Fibroblast of skin of left quadriceps (primary cell): ENCODE measurements at regions not wholly inside any gene's neighbourhood (a gene's known extent, or its start where the extent isn't known, plus 50 kb on each side); places are given as distances from the start of the nearest gene placed in this dataset.

Source experiments
- DNase-seq, 2 experiments: peaks; one replicate each; pipeline ENCODE4 v3.0.0-alpha.2; 2013; ENCODE audit warnings: low read depth in 2 of 2

- DNase-seq: no peak
Measured at GRCh38 chr12:59046763-59047534, 126.6 kb upstream of the LRIG3 start.

- no peak for DNase-seq
Measured at GRCh38 chr12:59044791-59045190, 124.5 kb upstream of the LRIG3 start.

DNA sequence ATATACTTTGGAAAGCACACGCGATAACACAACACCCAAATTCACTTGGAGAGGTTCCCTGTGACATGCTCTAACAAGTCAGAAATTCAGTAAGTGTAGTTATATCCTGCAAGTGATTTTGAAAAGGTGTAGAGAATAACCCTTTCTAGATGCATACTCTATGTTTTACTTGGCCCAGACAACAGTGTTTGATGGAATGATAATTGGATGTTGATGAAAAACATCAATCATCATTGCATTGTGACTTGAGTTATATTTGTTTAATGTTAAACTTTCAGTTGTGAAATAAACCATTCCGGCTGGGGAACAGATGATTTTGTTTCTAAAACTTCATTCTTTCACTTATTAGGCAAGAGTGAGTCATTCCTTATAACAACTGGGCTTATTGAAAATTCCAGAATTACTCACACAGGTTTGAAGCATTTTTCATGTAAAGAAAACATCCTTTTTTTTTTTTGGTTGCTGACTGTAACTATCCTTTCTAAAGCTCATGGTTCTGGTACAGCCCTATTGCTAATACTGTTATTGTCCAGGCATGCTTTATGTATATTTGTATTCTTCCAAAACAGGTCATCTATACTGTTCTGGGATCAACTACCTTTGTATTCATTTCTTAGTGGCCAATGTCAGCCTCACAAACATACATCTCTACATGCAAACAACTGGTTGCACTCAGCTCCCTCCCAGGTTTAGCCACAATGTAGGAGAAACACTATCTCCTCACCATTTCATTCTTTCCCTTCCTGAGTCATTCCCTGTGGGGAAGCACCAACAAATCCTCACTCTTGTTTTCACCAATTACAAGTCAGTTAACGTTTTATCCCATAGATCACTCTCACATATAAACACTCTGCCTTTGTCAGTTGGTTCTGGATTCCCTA lies 121.2 kb upstream of the LRIG3 start:
- DNase-seq: peak; percentile 97

GRCh38 chr12:59040656-59041055 lies 120.4 kb upstream of the LRIG3 start:
- DNase-seq: peak; percentile 86 to 88

DNA sequence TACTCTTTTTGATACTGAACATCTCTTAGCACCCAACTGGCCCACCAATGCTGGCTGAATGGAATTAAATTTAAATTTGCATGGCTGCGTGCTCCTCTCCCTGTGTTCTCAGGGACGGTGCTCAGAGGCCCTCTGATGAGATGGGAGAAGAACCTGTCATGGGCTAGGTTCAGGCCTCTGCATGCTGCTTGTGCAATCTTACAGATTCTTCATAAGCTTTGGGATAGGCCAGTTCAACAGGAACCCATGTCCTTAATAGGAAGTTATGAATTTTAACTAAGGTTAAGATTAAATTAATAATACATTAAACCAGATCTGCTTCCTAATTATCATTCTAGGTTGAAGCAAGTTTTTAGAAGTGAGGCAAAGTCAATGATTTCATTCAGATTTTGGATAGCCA lies 119.7 kb upstream of the LRIG3 start:
- no peak for DNase-seq

DNA sequence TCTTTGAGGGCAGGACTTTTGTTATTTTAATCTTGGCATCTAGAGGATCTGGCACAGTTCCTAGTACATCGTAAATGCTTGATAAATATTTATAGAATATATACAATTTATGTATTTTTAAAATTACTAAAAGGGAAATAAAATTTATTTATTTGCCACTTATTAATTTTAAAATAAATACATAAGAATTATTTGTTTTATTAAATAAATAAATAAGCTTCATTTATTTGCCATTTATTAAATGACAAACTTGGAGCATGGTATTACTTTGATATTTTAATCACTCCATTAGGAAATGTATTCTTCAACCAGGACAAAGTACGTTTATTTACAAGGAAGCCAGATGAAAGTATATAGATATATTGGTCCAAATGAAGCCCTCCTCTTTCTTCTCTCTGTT lies 118.7 kb upstream of the LRIG3 start:
- no peak for DNase-seq

DNA sequence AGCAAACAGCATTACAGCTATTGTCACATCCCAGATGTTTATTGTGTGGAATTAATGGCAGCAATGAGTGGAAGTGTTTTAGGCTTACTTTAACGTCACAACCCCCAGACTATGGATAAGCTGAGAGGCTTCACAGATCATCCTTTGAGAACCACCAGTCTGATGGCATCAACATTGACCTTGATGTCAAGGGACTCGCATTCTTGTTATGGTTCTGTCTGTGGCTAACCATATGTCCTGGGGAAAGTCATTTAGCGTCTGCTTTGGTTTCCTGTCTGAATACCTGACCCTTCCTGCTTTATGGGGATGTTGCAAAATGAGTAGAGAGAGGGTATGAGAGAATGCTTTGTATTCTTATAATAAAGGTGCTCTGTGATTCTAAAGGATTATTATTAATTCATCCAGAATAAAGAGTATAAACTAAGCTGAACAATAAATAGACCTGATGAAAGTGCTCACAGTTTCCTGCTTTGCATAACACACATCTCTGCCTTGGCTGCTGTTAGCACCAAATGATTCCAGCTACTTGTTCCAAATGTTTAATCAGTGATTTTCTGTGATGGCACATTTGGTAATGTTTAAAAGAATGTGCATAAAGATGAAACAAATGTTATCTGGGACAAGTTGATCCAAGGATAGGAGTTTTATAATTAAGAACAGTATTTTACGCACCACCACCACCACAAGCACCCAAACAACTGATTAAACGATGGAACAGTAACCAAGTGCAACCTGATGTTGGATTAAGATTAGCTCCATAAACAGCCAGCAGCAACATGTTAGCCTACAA lies 116.9 kb upstream of the LRIG3 start:
- no peak for DNase-seq

DNA sequence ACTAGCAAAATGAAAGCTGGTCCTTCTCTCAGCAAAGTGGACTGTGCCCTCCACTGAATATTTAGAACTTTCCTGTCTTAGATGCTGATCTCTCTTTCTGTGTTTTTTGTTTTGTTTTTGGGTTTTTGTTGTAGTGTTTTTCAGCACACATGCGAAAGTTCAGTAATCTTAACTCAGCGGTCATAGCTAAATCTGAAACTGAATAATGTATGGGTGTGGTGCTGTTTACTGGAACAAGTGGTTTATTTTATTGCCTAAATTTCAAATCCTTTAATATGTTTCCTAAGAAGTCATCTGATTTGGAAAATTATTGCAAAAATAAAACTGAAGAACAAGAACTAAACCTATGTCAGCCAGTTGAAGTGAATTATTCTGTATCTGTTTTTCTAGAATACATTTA lies 116.0 kb upstream of the LRIG3 start:
- DNase-seq: no peak

- no peak for DNase-seq
Measured at GRCh38 chr12:59031313-59031712, 111.0 kb upstream of the LRIG3 start.

DNA sequence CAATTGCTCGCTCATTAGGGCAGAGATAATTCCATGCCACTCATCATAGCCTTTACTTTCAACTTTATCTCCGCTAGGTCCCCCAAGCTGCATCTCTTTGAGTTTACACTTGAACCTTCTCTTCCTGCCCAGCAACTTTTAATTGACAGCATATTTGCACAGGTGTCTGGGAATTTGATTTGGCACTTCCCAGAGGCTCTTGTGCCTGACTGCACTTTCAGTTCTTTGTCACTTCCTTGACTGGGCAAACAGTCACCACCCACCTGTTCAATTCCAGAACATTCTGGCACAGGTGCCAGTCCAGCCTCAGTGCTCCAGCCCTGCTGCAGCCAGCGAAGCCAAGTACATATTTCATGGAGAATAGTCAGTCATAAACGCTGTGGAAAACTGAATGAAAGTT lies 110.1 kb upstream of the LRIG3 start:
- no peak for DNase-seq

- DNase-seq: no peak
Measured at GRCh38 chr12:59027199-59027598, 106.9 kb upstream of the LRIG3 start.

DNA sequence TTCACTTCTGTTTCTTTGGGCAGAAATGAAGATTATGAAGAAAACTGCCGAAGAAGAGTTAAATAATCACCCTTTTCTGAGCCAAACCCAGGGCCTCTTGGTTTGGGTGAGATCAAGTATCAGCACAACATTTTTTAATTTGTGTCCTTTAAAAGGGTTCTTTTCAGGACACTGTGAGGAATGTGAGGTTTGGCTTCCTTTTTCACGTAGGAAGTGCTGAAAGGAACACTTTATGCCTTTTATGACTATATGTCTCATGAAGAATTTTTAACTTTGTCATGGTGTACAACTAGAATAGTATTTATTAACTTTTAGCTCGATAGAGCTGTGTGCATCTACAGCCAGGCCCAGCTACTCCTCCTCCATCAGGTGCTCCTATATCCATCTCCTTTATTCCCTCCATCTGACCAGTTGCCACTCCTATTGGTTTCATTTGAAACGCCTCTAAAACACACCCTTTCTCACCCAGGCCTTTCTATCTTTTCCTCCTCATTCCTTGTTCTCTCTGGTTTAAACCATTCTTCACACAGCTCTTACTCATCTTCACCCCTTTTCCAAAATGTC lies 103.6 kb upstream of the LRIG3 start:
- DNase-seq: peak; percentile 50 to 53

DNA sequence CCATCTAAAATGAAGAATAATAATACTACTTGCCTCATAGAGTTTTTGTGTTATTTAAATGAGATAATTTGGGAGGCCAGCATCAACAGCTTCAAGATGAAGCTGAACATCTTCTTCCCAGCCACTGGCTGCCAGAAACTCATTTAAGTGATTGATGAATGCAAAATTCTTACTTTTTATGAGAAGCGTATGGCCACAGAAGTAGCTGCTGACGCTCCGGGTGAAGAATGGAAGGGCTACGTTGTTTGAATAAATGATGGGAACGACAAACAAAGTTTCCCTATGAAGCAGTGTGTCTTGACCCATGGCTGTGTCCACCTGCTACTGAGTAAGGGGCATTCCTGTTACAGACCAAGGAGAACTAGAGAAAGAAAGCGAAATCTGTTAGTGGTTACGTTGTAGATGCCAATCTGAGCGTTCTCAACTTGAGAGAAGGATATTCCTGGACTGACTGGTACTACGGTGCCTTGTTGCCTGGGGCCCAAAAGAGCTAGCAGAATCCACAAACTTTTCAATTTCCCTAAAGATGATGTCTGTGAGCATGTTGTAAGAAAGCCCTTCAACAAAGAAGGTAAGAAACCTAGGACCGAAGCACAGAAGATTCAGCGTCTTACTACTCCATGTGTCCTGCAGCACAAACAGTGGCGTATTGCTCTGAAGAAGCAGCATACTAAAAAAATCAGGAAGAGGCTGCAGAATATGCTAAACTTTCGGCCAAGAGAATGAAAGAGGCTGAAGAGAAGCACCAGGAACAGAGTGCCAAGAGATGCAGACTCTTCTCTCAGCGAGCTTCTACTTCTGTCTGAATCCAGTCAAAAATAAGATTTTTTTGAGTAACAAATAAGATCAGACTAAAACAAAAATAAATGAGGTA lies 100.0 kb upstream of the LRIG3 start:
- DNase-seq: no peak

DNA sequence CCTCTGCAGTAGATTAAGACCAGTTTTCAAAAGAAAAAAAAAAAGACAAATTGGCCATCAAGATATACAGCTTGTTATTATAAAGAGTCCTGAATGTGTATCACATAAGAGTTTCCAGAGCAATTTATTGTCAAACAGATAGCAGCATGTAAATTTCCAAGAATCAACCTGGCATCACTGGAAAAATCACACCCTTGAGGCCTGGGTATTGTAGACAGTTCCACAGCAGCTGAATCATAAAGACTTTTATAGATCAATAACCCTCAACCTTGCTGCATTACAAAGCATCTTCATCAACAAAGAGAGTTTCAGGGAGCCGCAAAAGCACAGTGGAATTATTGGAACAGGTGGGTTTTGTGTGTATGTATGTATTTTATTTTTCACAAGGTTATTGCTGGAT lies 94.6 kb upstream of the LRIG3 start:
- no peak for DNase-seq

DNA sequence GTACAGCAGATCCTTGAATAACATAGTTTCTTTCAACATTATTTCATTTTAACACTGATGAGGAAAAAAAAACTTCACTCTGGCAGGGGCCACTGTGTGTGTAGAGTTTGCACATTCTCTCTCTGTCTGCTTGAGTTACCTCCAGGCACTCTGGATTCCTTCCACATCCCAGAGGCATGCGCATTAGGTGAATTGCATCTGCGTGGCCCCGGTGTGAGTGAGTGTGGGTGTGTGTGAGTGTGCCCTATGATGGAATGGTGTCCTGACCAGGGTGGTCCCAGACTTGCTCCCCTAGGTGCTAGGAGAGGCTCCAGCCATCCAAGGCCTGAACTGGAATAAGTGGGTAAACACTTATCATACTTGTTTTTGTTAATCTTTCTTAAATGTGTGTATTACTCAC lies 90.6 kb upstream of the LRIG3 start:
- DNase-seq: no peak

GRCh38 chr12:59010118-59010517 lies 89.8 kb upstream of the LRIG3 start:
- DNase-seq: no peak

DNA sequence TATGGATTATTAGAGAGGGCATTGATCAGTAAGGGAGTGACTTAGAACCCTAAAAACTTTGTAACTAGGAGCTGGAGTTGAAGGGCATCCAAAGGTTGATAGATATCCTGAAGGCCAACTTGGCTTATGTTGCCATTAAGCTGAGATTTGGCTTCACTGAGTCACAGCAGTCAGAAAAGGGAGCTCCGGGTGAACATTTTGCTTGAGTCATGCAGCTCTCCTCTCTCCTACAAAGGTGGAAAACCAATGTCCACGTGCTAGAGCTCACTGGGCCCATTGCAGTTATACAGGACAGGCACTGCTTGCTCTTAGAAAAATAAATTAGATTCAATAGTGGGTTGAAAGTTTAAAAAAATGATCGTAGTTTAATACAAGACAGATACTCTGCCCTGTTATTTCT lies 87.3 kb upstream of the LRIG3 start:
- no peak for DNase-seq

GRCh38 chr12:59005193-59005955 lies 85.1 kb upstream of the LRIG3 start:
- DNase-seq: peak; percentile 32 to 38

DNA sequence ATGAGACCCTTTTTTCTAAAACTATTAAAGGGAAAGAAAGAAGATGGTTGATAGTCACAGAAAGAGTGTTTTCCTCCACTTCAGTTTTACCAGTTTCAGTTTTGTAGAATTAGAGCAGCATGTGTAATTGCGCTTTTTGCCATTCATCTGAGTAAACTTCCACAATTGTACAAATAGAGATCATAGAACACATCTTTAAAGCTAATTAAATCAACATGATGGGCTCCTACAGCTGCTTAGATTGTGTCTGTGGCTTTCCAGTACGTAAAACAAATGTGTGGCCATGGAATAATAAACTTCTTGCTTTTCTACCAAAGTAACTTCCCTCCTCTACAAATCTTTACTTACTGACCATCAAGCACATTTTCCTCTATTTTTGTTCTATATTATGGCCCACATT lies 84.2 kb upstream of the LRIG3 start:
- DNase-seq: peak; percentile 25 to 28

DNA sequence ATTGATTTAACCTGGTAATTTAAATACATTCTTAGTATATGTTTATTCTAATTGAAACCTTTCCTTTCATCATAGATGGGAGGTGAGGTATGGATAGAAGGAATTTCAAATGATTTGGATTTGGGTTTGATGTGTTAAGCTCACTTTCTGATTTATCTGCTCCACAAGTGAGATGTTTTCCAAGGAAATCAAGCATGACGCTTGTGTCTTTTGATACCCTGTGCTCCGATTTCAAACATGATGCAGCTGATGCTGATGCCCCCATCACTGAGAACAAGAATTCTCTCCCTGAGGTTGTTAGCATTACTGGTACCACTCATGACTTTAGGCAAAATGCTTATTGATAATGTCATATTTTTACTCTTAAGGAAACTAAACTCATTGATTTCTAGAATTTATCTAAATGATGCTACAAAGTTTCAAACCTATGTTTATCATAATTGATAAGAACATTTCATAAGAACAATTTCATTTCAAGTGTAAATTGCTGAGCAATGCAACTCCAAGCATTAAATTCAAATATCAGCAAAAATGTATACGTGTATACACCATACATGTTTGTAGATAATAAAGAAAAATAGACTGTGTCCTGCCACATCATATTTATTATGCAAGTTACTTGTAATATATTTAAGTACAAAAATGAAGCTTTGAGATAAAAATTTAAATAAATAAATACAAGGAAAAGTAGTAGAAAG lies 75.5 kb upstream of the LRIG3 start:
- no peak for DNase-seq
